Heart left ventricle (tissue), 13 donors: ENCODE measurements at regions not wholly inside any gene's neighbourhood (a gene's known extent, or its start where the extent isn't known, plus 50 kb on each side); places are given as distances from the start of the nearest gene placed in this dataset.

ENCODE experiments used
- POLR2A ChIP-seq, 2 donors: fragments of 450-650 bp; IDR thresholded peaks; one replicate each; pipeline ENCODE4 v1.6.1; 2017; ENCODE audit warnings: antibody characterized with exemption in 2 of 2, mild to moderate bottlenecking in 2 of 2, moderate library complexity in 2 of 2
- TF ChIP-seq, protein P1 (sequence below), 12 donors: fragments of 200-600 bp; sonication (generic) in 4 of 12; IDR thresholded peaks; one replicate each; pipeline versions ENCODE4 v1.5.0 to v1.8.0; 2018 to 2022; ENCODE audit warnings: antibody characterized with exemption in 12 of 12, mild to moderate bottlenecking in 5 of 12
- donor health status: ischemic (EF 13 %, LVEDD 7.1; RV severe dilation, severe dysfunction).
- donor health status: DM: no; HTN: yes; CAD: no.
- donor health status: DM: no; HTN: no; CAD: no.
- donor health status: ischemic (EF 25% LVEDD 6.9; RV normal size, moderate dysfunction).
- donor health status: ischemic (EF 25% LVEDD 5.7; RV mildly dilated, moderate dysfunction).
- donor health status: ischemic (EF 35%, LVEDD 5.7; RV mildly dilated, moderate dysfunction).
- donor health status: nonischemic (EF 11% LVEDD 7.7; RV severe dilation, severe dysfunction).
- donor health status: DM: yes; HTN: yes; CAD: no.
- donor health status: PGD.
- donor health status: ischemic (EF 29% LVEDD 5.4; RV normal size, mild dysfunction).
- donor health status: nonischemic (EF 23%, LVEDD 6.1; RV moderate dilation, normal function).

DNA sequence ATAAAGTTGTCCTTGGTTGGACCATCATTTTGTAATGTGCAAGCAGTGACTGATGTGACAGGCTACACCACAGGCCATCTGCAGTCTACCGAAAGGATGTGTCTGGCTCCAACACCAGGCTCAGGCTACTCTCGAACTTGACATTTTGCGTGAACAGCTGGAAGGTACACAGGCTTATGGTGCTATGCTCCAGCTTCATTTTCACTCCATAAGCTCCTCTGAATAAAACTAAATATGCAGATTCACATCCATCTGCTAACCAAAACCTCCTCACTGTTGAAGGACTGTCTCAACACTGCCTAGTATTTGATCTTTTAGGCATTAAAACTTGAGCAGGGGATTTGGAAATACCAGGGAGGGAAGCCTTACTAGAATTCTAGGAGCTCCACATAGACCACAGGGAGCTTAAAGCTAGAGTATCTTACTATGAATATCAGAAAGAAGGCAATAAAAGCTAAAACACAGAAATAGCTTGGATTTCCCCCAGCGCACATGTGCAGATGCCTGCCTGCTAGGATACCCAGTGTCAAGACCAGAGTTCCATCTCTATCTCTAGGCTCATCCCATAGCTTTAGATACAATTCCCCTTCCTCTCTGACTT lies 383.9 kb upstream of the FAT3 start:
- TF ChIP-seq, protein P1, sequence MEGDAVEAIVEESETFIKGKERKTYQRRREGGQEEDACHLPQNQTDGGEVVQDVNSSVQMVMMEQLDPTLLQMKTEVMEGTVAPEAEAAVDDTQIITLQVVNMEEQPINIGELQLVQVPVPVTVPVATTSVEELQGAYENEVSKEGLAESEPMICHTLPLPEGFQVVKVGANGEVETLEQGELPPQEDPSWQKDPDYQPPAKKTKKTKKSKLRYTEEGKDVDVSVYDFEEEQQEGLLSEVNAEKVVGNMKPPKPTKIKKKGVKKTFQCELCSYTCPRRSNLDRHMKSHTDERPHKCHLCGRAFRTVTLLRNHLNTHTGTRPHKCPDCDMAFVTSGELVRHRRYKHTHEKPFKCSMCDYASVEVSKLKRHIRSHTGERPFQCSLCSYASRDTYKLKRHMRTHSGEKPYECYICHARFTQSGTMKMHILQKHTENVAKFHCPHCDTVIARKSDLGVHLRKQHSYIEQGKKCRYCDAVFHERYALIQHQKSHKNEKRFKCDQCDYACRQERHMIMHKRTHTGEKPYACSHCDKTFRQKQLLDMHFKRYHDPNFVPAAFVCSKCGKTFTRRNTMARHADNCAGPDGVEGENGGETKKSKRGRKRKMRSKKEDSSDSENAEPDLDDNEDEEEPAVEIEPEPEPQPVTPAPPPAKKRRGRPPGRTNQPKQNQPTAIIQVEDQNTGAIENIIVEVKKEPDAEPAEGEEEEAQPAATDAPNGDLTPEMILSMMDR (IDR thresholded peaks at IDR 0.05): no peak
- TF ChIP-seq POLR2A (IDR thresholded peaks at IDR 0.05): no peak
